Right hindlimb (tissue), 1 donor: ENCODE measurements at regions not wholly inside any gene's neighbourhood (a gene's known extent, or its start where the extent isn't known, plus 50 kb on each side); places are given as distances from the start of the nearest gene placed in this dataset.
A peak's percentile ranks its signal among the peaks of the same experiment; 100 is the strongest.
"Not testable (repeated sequence)": the region's sequence is repeated elsewhere in the genome, so short reads cannot be mapped to it uniquely, and the experiment has no call there.

Experiments used
- DNase-seq: peaks from one replicate; pipeline ENCODE4 v3.0.0-alpha.2; 2018

DNA sequence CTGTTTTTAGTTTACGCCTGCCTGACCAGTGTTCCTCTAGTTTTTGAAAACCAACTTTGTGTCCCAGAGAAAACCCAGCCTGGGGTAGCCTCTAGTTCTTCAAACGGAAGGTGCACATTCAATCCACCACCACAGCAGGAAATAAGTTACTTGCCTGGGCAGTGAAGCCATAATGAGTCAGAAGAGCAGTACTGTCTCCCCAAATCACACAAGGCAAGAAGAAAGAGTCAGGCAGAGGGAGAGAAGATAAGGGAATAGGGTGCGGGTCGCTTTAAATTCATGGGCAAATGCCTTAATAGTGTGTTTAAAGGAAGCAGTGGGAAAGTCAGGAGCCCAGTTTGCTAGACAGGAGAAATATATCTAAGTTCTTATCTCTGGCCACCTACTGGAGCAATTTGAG, 333.8 kb upstream of the GRIA3 start:
- no peak for DNase-seq

GRCh38 chrX:122856205-122856604, 327.9 kb upstream of the GRIA3 start:
- no peak for DNase-seq

DNA sequence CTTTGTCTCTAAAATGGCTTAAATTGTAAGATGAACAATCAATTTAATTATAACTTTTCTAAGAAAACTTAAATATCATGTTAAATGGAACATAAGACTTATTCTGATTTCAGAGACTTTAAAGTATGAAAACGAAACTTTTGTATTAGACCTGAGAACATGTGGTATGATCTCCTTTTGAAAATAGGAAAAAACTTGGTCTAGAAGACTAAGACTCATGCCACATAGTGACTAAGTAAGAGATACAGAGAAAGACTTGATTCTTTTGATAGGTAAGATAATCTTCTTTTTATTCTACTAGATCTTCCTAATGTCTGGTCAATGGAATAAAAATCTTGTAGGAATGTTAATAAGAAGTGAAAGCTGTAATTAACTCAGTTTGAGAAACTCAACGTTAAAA, 326.3 kb upstream of the GRIA3 start:
- no peak for DNase-seq

- no peak for DNase-seq
These were observed 321.0 kb upstream of the GRIA3 start for GRCh38 chrX:122863067-122863466.

DNA sequence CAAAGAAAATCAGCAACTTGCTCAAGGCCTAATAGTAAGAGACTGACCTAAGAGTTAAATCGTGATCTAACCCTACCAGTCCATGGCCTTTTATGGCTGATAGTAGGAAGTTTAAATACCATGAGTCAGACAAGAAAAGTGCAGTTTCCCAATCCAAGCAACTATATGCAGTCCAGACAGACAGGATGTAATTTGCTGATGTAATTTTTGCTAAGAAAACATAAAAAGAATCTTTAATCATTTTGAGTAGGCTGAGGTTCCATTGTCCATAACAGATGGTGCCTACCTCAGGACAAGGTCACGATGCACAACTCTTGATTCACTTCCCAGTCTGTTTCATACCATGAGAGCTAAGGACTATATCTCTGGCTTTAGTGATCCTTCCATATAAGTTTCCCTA, 317.5 kb upstream of the GRIA3 start:
- DNase-seq, result no peak

- peak; percentile 44 for DNase-seq
These were observed 315.4 kb upstream of the GRIA3 start for GRCh38 chrX:122868631-122869030.

GRCh38 chrX:122869171-122869570, 314.9 kb upstream of the GRIA3 start:
- no peak for DNase-seq

GRCh38 chrX:122878269-122878668, 305.8 kb upstream of the GRIA3 start:
- no peak for DNase-seq

- DNase-seq, result no peak
These were observed 303.1 kb upstream of the GRIA3 start for GRCh38 chrX:122880952-122881351.

GRCh38 chrX:122890729-122891128, 293.3 kb upstream of the GRIA3 start:
- no peak for DNase-seq

DNA sequence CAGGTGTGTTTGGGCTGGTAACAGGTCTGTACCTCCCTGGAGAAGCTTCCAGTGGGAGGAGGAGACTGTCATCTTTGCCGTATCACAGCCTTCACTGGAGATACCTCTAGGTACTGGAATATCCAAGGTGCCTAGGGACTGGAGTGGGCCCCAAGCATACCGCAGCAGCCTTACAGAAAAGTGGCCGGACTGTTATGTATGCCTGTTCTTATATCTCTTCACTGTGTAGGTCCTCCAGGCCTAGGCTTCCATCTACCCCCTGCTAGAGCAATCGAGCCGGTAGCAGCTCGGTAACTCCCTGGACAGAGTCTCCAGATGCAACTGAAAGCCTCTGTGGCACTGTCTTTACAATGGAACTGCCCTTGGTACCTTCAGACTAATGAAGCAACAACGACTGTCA, 277.4 kb upstream of the GRIA3 start:
- DNase-seq, result no peak

DNA sequence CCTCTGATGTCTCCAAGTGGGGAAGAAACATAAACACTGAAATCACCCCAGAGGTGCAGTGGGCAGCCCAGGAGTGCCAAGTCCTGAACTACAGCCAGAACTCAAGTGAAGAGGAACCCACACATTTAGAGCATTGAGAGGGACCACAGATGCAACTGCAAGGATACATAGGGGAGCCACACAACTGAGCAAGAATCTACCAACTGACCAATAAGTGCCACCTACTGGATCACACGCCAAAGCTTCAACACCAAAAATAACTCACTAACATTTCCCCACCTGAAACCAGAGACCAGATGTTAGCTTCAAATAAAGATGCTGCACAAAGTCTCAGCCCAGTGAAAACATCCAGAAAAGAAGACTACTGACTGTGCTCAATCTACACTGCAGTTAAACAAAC, 276.7 kb upstream of the GRIA3 start:
- no peak for DNase-seq

- no peak for DNase-seq
These were observed 273.4 kb upstream of the GRIA3 start for GRCh38 chrX:122910697-122911096.

- DNase-seq, result no peak
These were observed 270.9 kb upstream of the GRIA3 start for GRCh38 chrX:122913134-122913533.

DNA sequence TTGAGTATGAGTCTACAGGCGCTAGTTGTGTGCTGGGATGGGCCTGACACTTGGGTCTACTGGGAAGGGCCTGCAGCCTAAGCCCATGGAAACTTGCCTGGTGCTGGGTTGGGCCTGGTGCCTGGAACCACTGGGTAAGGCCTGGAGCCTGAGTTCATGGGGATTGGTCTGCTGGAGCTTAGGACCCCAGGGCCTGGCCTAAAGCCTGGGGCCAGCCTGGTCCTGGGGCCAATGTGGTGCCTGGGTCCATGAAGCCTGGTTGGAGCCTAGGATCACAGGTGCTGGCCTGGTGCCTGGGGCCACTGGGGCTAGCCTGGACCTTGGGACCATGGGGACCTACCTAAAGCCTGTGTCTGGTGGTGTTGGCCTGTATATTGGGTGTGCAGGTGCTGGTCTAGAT, 270.3 kb upstream of the GRIA3 start:
- no peak for DNase-seq

DNA sequence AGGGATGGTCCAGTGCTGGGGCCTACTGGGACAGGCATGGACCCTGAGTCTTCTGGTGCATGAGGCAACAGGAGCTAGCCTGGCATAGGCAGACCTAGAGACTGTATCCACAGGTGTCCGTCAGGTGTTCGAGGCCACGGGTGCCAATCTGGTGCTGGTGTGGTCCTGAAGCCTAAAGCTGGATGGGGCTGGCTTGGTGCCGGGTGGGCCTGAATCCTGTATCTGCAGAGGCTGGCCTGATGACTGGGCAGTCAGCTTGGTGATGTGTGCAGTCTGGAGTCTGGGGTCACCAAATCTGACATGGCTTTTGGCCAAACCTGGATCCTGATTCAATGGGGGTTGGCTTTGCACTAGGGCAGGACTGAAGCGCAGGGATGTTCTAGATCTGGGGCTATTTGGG, 269.8 kb upstream of the GRIA3 start:
- DNase-seq, result no peak

GRCh38 chrX:122934131-122934530, 249.9 kb upstream of the GRIA3 start:
- no peak for DNase-seq

- no peak for DNase-seq
These were observed 243.9 kb upstream of the GRIA3 start for GRCh38 chrX:122940199-122940598.

DNA sequence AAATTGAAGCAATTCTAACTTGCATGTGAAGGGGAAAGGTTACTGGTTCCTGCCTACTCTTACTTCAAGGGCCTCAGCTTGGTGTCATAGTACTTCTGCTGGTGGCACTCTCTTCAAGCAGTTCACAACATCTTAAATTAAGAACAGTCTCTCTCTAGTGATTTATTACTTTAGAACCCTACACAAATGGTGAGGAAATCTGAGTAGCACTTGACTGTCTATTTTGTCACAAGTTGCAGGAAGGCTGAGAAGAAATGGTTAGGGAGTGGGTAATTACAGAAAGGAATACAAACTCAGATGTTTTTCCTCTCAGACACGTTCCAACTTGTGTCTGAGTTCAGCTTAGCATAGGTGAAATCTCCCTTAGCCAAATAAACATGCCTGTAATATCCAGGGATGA, 242.3 kb upstream of the GRIA3 start:
- no peak for DNase-seq

- DNase-seq, result no peak
These were observed 240.2 kb upstream of the GRIA3 start for GRCh38 chrX:122943918-122944317.

DNA sequence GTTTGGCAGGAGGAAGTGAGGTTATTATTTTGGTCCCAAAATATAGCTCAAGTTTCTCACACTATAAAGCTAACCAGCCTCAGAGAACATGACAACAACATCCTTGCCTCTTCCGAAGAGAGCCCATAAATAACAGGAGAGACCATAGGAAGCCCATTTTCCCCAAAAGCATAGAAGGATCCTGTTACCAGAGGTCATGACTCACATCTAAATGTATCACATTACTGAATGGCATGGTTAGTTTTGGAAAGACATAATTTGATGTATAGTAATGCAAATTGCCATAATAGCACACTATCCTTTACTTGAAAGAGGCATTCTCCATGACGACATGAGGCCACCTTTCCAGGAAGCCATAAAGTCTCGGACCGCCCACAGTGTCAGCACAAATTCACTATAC, 238.8 kb upstream of the GRIA3 start:
- DNase-seq, result no peak

- no peak for DNase-seq
These were observed 211.5 kb upstream of the GRIA3 start for GRCh38 chrX:122972604-122973003.

DNA sequence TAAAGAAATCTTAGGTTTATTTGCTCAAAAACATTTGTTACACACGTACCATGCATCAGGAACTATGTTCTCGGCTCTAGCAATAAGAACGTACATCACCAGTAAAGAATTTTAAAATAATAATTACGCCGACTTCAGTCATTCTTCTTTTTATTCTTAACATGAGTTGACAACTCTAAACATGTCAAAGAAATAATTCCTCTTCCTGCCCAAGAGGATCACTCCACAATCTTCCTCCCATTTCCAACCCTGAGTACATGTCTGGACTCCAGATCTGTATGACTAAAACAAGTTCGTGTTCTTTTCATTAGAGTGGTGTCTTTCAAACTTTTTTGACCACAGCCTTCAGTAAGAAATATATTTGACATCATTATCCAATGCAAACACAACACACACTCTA, 201.6 kb upstream of the GRIA3 start:
- no peak for DNase-seq

- not testable (repeated sequence) for DNase-seq
These were observed 181.2 kb upstream of the GRIA3 start for GRCh38 chrX:123002844-123003243.

- no peak for DNase-seq
These were observed 170.9 kb upstream of the GRIA3 start for GRCh38 chrX:123013141-123013540.

- DNase-seq, result no peak
These were observed 147.7 kb upstream of the GRIA3 start for GRCh38 chrX:123036401-123036800.
